Trophoblast cell (in vitro differentiated cells and primary cell): ENCODE measurements at regions not wholly inside any gene's neighbourhood (a gene's known extent, or its start where the extent isn't known, plus 50 kb on each side); places are given as distances from the start of the nearest gene placed in this dataset.

ENCODE experiments used
- DNase-seq, 2 donors: peaks; one replicate each; pipeline ENCODE4 v3.0.0-alpha.2; 2016
- H2AFZ ChIP-seq: 2 replicates; pipeline ENCODE4 v1.6.1; 2013; ENCODE audit warnings: low read length, moderate library complexity, mild to moderate bottlenecking; ENCODE audit not compliant: insufficient read depth, poor library complexity
- H2AK5ac ChIP-seq: 2 replicates; pipeline ENCODE4 v1.6.1; 2013; ENCODE audit warnings: mild to moderate bottlenecking, low read length
- H2BK120ac ChIP-seq: 2 replicates; pipeline ENCODE4 v1.6.1; 2013; ENCODE audit warnings: low read length, mild to moderate bottlenecking, moderate library complexity; ENCODE audit not compliant: insufficient read depth, poor library complexity
- H2BK12ac ChIP-seq: 2 replicates; pipeline ENCODE4 v1.6.1; 2013; ENCODE audit warnings: mild to moderate bottlenecking, low read length, moderate library complexity
- H2BK5ac ChIP-seq: 2 replicates; pipeline ENCODE4 v1.6.1; 2013; ENCODE audit warnings: low read length, low read depth, moderate library complexity, mild to moderate bottlenecking; ENCODE audit not compliant: poor library complexity
- H3K14ac ChIP-seq: 2 replicates; pipeline ENCODE4 v1.6.1; 2013; ENCODE audit warnings: mild to moderate bottlenecking, low read length
- H3K18ac ChIP-seq: 2 replicates; pipeline ENCODE4 v1.6.1; 2013; ENCODE audit warnings: mild to moderate bottlenecking, low read length
- H3K23ac ChIP-seq: 2 replicates; pipeline ENCODE4 v1.6.1; 2013; ENCODE audit warnings: low read length
- H3K27ac ChIP-seq: 2 replicates; pipeline ENCODE4 v1.5.1; 2013; ENCODE audit warnings: low read depth, mild to moderate bottlenecking, inconsistent platforms, low read length, moderate library complexity
- H3K27me3 ChIP-seq: 2 replicates; pipeline ENCODE4 v1.6.1; 2013; ENCODE audit warnings: inconsistent platforms, mild to moderate bottlenecking, low read length, moderate library complexity; ENCODE audit not compliant: insufficient read depth
- H3K36me3 ChIP-seq, 2 experiments: 1 replicate in 1 of 2; 2 replicates in 1 of 2; pipeline ENCODE4 v1.6.1; 2013; ENCODE audit warnings: low read length in 2 of 2, mild to moderate bottlenecking in 2 of 2, moderate library complexity in 1 of 2; ENCODE audit not compliant: insufficient read depth in 2 of 2, control insufficient read depth in 1 of 2
- H3K4ac ChIP-seq: 2 replicates; pipeline ENCODE4 v1.6.1; 2013; ENCODE audit warnings: low read depth, mild to moderate bottlenecking, low read length, moderate library complexity
- H3K4me1 ChIP-seq, 2 experiments: 1 replicate in 1 of 2; 2 replicates in 1 of 2; pipeline ENCODE4 v1.6.1; 2013; ENCODE audit warnings: low read length in 2 of 2, mild to moderate bottlenecking in 2 of 2, moderate library complexity in 1 of 2; ENCODE audit not compliant: insufficient read depth in 2 of 2, control insufficient read depth in 1 of 2
- H3K4me2 ChIP-seq: 2 replicates; pipeline ENCODE4 v1.6.1; 2013; ENCODE audit warnings: inconsistent platforms, mild to moderate bottlenecking, low read length, moderate library complexity
- H3K4me3 ChIP-seq: 2 replicates; pipeline ENCODE4 v1.5.1; 2013; ENCODE audit warnings: mild to moderate bottlenecking, low read depth, low read length, inconsistent platforms
- H3K79me1 ChIP-seq: one replicate; pipeline ENCODE4 v1.6.1; 2013; ENCODE audit warnings: low read length
- H3K79me2 ChIP-seq: 2 replicates; pipeline ENCODE4 v1.6.1; 2013; ENCODE audit warnings: low read length, mild to moderate bottlenecking; ENCODE audit not compliant: control insufficient read depth, insufficient read depth, poor library complexity
- H3K9ac ChIP-seq: 2 replicates; pipeline ENCODE4 v1.6.1; 2013; ENCODE audit warnings: mild to moderate bottlenecking, low read length
- H3K9me3 ChIP-seq: 2 replicates; pipeline ENCODE4 v1.6.1; 2013; ENCODE audit warnings: low read depth, mild to moderate bottlenecking, control low read depth, inconsistent platforms, low read length; ENCODE audit not compliant: insufficient read depth
- H4K12ac ChIP-seq: 2 replicates; pipeline ENCODE4 v1.6.1; 2013; ENCODE audit warnings: low read depth, mild to moderate bottlenecking, low read length, moderate library complexity
- H4K8ac ChIP-seq: 2 replicates; pipeline ENCODE4 v1.6.1; 2013; ENCODE audit warnings: low read depth, mild to moderate bottlenecking, low read length, moderate library complexity
- H4K91ac ChIP-seq: one replicate; pipeline ENCODE4 v1.6.1; 2013; ENCODE audit warnings: low read depth, mild to moderate bottlenecking, low read length, moderate library complexity
- WGBS: extraction: QIAGEN DNeasy Blood & Tissue Kit; methylation state at CpG from one replicate; pipeline ENCODE4 v1.1.7; 2013; ENCODE audit warnings: missing lambda C conversion rate; ENCODE audit not compliant: insufficient read length, insufficient coverage; ENCODE audit errors: extremely low coverage; 5-methylcytosine and 5-hydroxymethylcytosine counted together

GRCh38 chr3:64759811-64760210 is 72.0 kb upstream of the ADAMTS9 start:
- Histone ChIP-seq H3K27ac (no peak overlapping the region), H3K4me3 (no peak overlapping the region), H2BK5ac (no peak overlapping the region), H2AK5ac (no peak overlapping the region), H3K9me3 (no peaks in the 10 kb centered on the region), H4K91ac (no peak overlapping the region), H4K12ac (no peak overlapping the region), H3K23ac (no peak overlapping the region), H3K27me3 (no peaks in the 10 kb centered on the region), H3K79me2 (no peaks in the 10 kb centered on the region), H2BK12ac (no peak overlapping the region), H2BK120ac (no peak overlapping the region), H3K14ac (no peak overlapping the region), H4K8ac (no peak overlapping the region), H3K4me2 (no peak overlapping the region), H3K4ac (no peak overlapping the region), H3K9ac (no peak overlapping the region), H2AFZ (no peak overlapping the region), H3K18ac (no peak overlapping the region), H3K36me3 (no peaks in the 10 kb centered on the region), H3K4me1 (peaks cover 0 to 4% of the 10 kb centered on the region in 2 experiments), H3K79me1 (no peaks in the 10 kb centered on the region)
- WGBS, result no CpG with 5 or more reads among the region's 2 CpGs
- DNase-seq, result no peak

DNA sequence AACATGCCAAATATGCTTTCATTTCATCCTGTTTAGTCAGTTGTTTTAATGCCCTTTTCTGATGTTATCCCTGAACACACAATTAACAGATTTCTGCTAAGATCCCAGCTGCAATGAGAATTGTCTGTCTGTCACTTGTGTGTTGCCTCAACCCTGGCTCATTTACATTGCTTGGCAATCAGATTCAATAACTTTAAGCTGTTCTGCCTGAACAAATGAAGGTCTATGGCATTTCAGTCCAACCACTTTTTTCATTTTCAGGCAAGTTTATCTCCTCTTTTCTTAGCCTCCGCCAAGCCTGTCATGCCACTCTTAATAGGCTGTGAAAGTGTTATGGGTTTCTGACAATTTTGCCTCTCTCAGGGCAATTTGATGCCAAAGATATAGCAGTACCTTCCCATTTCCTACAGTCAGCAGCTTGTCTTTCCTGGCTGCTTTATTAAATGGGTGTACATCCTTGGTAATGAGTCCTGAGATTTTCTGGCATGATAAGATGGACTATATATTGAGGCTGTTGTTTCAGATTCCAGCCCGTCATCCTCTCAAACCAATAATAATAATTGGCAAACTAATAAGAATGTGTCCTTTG is 68.7 kb upstream of the ADAMTS9 start:
- Histone ChIP-seq H3K79me2 (no peaks in the 10 kb centered on the region), H3K27ac (no peak overlapping the region), H3K79me1 (no peaks in the 10 kb centered on the region), H3K4me3 (no peak overlapping the region), H3K4me2 (no peak overlapping the region), H3K4me1 (peaks cover 0 to 4% of the 10 kb centered on the region in 2 experiments), H3K36me3 (no peaks in the 10 kb centered on the region), H4K12ac (no peak overlapping the region), H4K8ac (no peak overlapping the region), H4K91ac (no peak overlapping the region), H3K9me3 (no peaks in the 10 kb centered on the region), H3K23ac (no peak overlapping the region), H3K9ac (no peak overlapping the region), H3K4ac (no peak overlapping the region), H2BK5ac (no peak overlapping the region), H2AK5ac (no peak overlapping the region), H3K18ac (no peak overlapping the region), H2BK12ac (no peak overlapping the region), H2AFZ (no peak overlapping the region), H2BK120ac (no peak overlapping the region), H3K14ac (no peak overlapping the region), H3K27me3 (no peaks in the 10 kb centered on the region)
- no CpG with 5 or more reads among the region's 2 CpGs for WGBS
- no peak for DNase-seq

GRCh38 chr3:64748244-64748904 is 60.6 kb upstream of the ADAMTS9 start:
- H2AK5ac ChIP-seq, result no peak overlapping the region
- H3K9me3 ChIP-seq, result no peaks in the 10 kb centered on the region
- H4K8ac ChIP-seq, result no peak overlapping the region
- no peak overlapping the region for H4K91ac ChIP-seq
- H3K4me3 ChIP-seq, result no peak overlapping the region
- H3K4ac ChIP-seq, result no peak overlapping the region
- H3K14ac ChIP-seq, result no peak overlapping the region
- no peak overlapping the region for H2BK5ac ChIP-seq
- H3K18ac ChIP-seq, result no peak overlapping the region
- H3K4me2 ChIP-seq, result no peak overlapping the region
- H3K27me3 ChIP-seq, result no peaks in the 10 kb centered on the region
- no peaks in the 10 kb centered on the region for H3K79me1 ChIP-seq
- H2BK12ac ChIP-seq, result no peak overlapping the region
- H3K23ac ChIP-seq, result no peak overlapping the region
- H3K79me2 ChIP-seq, result no peaks in the 10 kb centered on the region
- no CpG with 5 or more reads among the region's 6 CpGs for WGBS
- no peak overlapping the region for H2BK120ac ChIP-seq
- no peak overlapping the region for H2AFZ ChIP-seq
- H3K9ac ChIP-seq, result no peak overlapping the region
- H3K4me1 ChIP-seq, result no peaks in the 10 kb centered on the region
- H3K36me3 ChIP-seq, result no peaks in the 10 kb centered on the region
- DNase-seq, result no peak
- H4K12ac ChIP-seq, result no peak overlapping the region
- no peak overlapping the region for H3K27ac ChIP-seq

DNA sequence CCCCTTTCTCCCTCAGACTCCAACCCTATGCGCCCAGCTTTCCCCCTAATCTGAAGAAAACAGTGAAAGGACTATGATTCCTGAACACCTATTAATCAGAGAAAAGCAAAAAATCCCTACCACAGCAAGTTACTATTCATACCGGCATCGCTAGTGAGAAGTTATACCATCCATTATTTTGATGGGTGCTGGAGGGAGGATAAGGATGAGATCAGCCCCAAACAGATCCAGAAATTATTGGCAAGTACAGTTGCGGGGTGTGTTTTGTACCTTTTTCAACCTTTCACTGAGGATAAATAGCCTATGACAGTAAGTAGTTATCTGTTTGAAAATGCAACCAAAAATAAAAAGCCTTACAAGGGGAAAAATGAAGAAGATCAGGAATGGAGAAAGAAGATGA is 59.9 kb upstream of the ADAMTS9 start:
- no peak overlapping the region for H2BK120ac ChIP-seq
- H3K4me3 ChIP-seq, result no peak overlapping the region
- H3K23ac ChIP-seq, result no peak overlapping the region
- no CpG with 5 or more reads among the region's 4 CpGs for WGBS
- H2BK12ac ChIP-seq, result no peak overlapping the region
- no peak overlapping the region for H3K4ac ChIP-seq
- no peak overlapping the region for H4K8ac ChIP-seq
- no peak overlapping the region for H2AK5ac ChIP-seq
- no peak for DNase-seq
- no peaks in the 10 kb centered on the region for H3K36me3 ChIP-seq
- no peaks in the 10 kb centered on the region for H3K79me2 ChIP-seq
- H3K18ac ChIP-seq, result no peak overlapping the region
- H3K4me2 ChIP-seq, result no peak overlapping the region
- no peaks in the 10 kb centered on the region for H3K27me3 ChIP-seq
- no peak overlapping the region for H3K14ac ChIP-seq
- no peak overlapping the region for H2BK5ac ChIP-seq
- H3K9me3 ChIP-seq, result no peaks in the 10 kb centered on the region
- no peaks in the 10 kb centered on the region for H3K79me1 ChIP-seq
- H4K91ac ChIP-seq, result no peak overlapping the region
- no peak overlapping the region for H2AFZ ChIP-seq
- H4K12ac ChIP-seq, result no peak overlapping the region
- H3K27ac ChIP-seq, result no peak overlapping the region
- no peaks in the 10 kb centered on the region for H3K4me1 ChIP-seq
- H3K9ac ChIP-seq, result no peak overlapping the region
